ENCODE measurements at regions not wholly inside any gene's neighbourhood (a gene's known extent, or its start where the extent isn't known, plus 50 kb on each side); places are given as distances from the start of the nearest gene placed in this dataset.

DNA sequence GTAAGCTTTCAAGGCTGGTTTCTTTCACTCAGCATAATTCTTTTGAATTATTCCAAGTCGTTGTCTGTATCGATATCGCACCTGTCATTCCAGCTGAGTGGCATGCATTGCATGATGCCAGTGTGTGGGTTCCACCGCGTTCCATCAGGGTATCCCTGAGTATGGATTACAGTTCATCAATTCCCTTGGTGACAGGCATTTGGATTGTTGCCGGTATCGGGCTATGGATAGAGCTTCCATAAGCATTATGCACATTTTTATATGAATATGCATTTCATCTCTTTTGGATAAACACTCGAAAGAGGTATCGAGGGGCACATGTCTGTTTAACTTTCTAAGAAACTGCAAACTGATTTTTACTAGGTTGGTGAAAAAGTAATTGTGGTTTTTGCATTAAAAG lies 698.8 kb downstream of the BRD1 start:
- FAIRE-seq (no peak), DNase-seq (ENCODE audit: low spot score) (no peak), ATAC-seq (no peak)
- Histone ChIP-seq H4K20me1 (ENCODE audit: insufficient read depth, low read length) (no peaks in the 10 kb centered on the region), H2AFZ (ENCODE audit: low read length) (no peak overlapping the region), H3K79me2 (ENCODE audit: insufficient read depth, low read length) (no peaks in the 10 kb centered on the region), H3K4me1 (ENCODE audit: insufficient read depth, low read length) (peaks cover 16% of the 10 kb centered on the region), H3K27ac (ENCODE audit: extremely low read length, insufficient read depth, low read length) (no peak overlapping the region), H3K4me3 (replicated peaks in 1 of 3; ENCODE audit: insufficient read depth in 1 of 3, low read depth in 2 of 3, low read length in 3 of 3) (no peak overlapping the region), H3K9me3 (ENCODE audit: low read length) (no peaks in the 10 kb centered on the region), H3K9ac (ENCODE audit: insufficient read depth, low read depth, low read length) (no peak overlapping the region), H3K27me3 (ENCODE audit: control insufficient read depth in 1 of 2, insufficient read depth in 2 of 2, low read length in 2 of 2) (peaks cover 0 to 1% of the 10 kb centered on the region in 2 experiments; a peak in 2 of 5 replicates), H3K4me2 (ENCODE audit: low read depth, low read length) (no peak overlapping the region), H3K36me3 (replicated peaks in 1 of 2; ENCODE audit: control insufficient read depth in 1 of 2, insufficient read depth in 2 of 2, low read length in 2 of 2) (no peaks in the 10 kb centered on the region)
- intact Hi-C loops (cut with micrococcal nuclease; ENCODE audit: unreplicated experiment) (no loop called here), in situ Hi-C loops (cut with HindIII; ENCODE audit: extremely low pct_ligation_motif_present, low pct_unique_long_range_greater_than_20kb) (no loop called here)
- ChIA-PET POLR2A (no interaction called here), CTCF (ENCODE audit: low intra/inter-chr PET ratio, low total read pairs) (no interaction called here)
- TF ChIP-seq HNRNPK (IDR thresholded peaks at IDR 0.05; ENCODE audit: low read depth, low read length, poor library complexity, severe bottlenecking), result no peak
- TF ChIP-seq TAF15 (IDR thresholded peaks at IDR 0.05; ENCODE audit: low read depth, low read length, poor library complexity, severe bottlenecking), result no peak
- TF ChIP-seq ZBTB7B (CRISPR knock-in tag; IDR thresholded peaks at IDR 0.05), result no peak
- TF ChIP-seq ZBTB38 (CRISPR knock-in tag; IDR thresholded peaks at IDR 0.05), result no peak
- no peak for TF ChIP-seq GZF1 (CRISPR knock-in tag; IDR thresholded peaks at IDR 0.05)
- TF ChIP-seq, protein P1, sequence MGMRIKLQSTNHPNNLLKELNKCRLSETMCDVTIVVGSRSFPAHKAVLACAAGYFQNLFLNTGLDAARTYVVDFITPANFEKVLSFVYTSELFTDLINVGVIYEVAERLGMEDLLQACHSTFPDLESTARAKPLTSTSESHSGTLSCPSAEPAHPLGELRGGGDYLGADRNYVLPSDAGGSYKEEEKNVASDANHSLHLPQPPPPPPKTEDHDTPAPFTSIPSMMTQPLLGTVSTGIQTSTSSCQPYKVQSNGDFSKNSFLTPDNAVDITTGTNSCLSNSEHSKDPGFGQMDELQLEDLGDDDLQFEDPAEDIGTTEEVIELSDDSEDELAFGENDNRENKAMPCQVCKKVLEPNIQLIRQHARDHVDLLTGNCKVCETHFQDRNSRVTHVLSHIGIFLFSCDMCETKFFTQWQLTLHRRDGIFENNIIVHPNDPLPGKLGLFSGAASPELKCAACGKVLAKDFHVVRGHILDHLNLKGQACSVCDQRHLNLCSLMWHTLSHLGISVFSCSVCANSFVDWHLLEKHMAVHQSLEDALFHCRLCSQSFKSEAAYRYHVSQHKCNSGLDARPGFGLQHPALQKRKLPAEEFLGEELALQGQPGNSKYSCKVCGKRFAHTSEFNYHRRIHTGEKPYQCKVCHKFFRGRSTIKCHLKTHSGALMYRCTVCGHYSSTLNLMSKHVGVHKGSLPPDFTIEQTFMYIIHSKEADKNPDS (CRISPR knock-in tag; IDR thresholded peaks at IDR 0.05), result no peak
- TF ChIP-seq MYC (CRISPR knock-in tag; IDR thresholded peaks at IDR 0.05; ENCODE audit: borderline replicate concordance), result no peak
- TF ChIP-seq PHF20 (CRISPR knock-in tag; IDR thresholded peaks at IDR 0.05), result no peak
- TF ChIP-seq CEBPG (CRISPR knock-in tag; IDR thresholded peaks at IDR 0.05), result no peak
- TF ChIP-seq, protein P2, sequence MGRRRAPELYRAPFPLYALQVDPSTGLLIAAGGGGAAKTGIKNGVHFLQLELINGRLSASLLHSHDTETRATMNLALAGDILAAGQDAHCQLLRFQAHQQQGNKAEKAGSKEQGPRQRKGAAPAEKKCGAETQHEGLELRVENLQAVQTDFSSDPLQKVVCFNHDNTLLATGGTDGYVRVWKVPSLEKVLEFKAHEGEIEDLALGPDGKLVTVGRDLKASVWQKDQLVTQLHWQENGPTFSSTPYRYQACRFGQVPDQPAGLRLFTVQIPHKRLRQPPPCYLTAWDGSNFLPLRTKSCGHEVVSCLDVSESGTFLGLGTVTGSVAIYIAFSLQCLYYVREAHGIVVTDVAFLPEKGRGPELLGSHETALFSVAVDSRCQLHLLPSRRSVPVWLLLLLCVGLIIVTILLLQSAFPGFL (CRISPR knock-in tag; IDR thresholded peaks at IDR 0.05), result no peak
- TF ChIP-seq, protein P3, sequence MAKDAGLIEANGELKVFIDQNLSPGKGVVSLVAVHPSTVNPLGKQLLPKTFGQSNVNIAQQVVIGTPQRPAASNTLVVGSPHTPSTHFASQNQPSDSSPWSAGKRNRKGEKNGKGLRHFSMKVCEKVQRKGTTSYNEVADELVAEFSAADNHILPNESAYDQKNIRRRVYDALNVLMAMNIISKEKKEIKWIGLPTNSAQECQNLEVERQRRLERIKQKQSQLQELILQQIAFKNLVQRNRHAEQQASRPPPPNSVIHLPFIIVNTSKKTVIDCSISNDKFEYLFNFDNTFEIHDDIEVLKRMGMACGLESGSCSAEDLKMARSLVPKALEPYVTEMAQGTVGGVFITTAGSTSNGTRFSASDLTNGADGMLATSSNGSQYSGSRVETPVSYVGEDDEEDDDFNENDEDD (CRISPR knock-in tag; IDR thresholded peaks at IDR 0.05; ENCODE audit: borderline replicate concordance), result no peak
- 55% methylated on average over 9 of the region's 9 CpGs for WGBS (ENCODE audit: low lambda C conversion rate)
- no TSS peak for BruUV-seq (replicated peaks)

Measured in HepG2 (cell line).